ENCODE measurements at regions not wholly inside any gene's neighbourhood (a gene's known extent, or its start where the extent isn't known, plus 50 kb on each side); places are given as distances from the start of the nearest gene placed in this dataset.

DNA sequence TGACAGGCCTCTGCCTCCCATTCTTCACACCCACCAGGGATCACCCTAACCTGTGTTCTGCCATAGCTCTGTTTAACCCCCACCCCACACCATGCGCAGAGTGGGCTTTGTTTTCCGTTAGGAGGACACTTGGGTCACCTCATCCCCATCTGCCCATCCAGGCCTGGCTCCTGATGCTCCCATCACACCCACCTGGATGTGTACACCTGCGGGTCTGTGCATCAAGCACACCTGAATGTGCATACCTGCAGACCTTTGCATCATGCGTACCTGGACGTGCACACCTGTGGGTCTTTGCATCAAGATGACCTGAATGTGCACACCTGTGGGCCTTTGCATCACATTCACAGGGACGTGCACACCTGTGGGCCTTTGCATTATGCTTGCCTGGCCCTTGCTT, 835.8 kb upstream of the TMEM132C start (continued):
- TF ChIP-seq, protein P1, sequence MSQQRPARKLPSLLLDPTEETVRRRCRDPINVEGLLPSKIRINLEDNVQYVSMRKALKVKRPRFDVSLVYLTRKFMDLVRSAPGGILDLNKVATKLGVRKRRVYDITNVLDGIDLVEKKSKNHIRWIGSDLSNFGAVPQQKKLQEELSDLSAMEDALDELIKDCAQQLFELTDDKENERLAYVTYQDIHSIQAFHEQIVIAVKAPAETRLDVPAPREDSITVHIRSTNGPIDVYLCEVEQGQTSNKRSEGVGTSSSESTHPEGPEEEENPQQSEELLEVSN (IDR thresholded peaks at IDR 0.05): no peak
- TF ChIP-seq CBX5 (IDR thresholded peaks at IDR 0.05; ENCODE audit: low read depth, low read length) (no peak), TAF1 (IDR thresholded peaks at IDR 0.05; ENCODE audit: low read depth, low read length) (no peak), KDM1A (IDR thresholded peaks at IDR 0.05; ENCODE audit: borderline replicate concordance, low read length) (no peak), CEBPB (IDR thresholded peaks at IDR 0.05; ENCODE audit: low read depth, low read length) (no peak)
